Lower leg skin (tissue), 3 donors: ENCODE measurements at regions not wholly inside any gene's neighbourhood (a gene's known extent, or its start where the extent isn't known, plus 50 kb on each side); places are given as distances from the start of the nearest gene placed in this dataset.

ENCODE experiments used
- POLR2A ChIP-seq, 2 donors: fragments of 450-650 bp; IDR thresholded peaks; one replicate each; pipeline ENCODE4 v1.6.1; 2016 to 2017; ENCODE audit warnings: antibody characterized with exemption in 2 of 2, mild to moderate bottlenecking in 1 of 2, moderate library complexity in 1 of 2
- TF ChIP-seq, protein P1 (sequence below), 3 donors: fragments of 450-650 bp; IDR thresholded peaks; one replicate each; pipeline ENCODE4 v1.5.1; 2016; ENCODE audit warnings: antibody characterized with exemption in 3 of 3, mild to moderate bottlenecking in 3 of 3, moderate library complexity in 2 of 3

DNA sequence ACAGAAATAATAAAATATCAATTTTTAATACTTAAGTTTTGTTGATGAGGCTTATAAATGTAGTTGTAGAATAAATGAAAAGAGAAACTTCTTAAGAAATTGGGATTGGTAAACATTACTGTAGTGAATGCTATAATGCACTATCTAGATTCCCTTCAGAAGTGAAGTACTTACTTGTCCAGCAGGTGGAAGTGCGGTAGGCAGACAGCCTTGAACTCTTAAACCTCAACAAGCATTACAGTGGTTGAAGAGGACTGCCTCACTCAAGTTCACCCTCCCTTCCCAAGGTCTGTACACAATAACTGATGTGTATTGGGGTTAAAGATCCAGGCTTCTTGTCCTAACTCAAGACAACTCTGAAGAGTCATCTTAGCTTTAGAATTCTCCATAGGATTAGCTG is 931.0 kb upstream of the LRRTM1 start:
- TF ChIP-seq, protein P1, sequence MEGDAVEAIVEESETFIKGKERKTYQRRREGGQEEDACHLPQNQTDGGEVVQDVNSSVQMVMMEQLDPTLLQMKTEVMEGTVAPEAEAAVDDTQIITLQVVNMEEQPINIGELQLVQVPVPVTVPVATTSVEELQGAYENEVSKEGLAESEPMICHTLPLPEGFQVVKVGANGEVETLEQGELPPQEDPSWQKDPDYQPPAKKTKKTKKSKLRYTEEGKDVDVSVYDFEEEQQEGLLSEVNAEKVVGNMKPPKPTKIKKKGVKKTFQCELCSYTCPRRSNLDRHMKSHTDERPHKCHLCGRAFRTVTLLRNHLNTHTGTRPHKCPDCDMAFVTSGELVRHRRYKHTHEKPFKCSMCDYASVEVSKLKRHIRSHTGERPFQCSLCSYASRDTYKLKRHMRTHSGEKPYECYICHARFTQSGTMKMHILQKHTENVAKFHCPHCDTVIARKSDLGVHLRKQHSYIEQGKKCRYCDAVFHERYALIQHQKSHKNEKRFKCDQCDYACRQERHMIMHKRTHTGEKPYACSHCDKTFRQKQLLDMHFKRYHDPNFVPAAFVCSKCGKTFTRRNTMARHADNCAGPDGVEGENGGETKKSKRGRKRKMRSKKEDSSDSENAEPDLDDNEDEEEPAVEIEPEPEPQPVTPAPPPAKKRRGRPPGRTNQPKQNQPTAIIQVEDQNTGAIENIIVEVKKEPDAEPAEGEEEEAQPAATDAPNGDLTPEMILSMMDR (IDR thresholded peaks at IDR 0.05): no peak
- no peak for TF ChIP-seq POLR2A (IDR thresholded peaks at IDR 0.05)
